MM.1S (cell line): ENCODE measurements at regions not wholly inside any gene's neighbourhood (a gene's known extent, or its start where the extent isn't known, plus 50 kb on each side); places are given as distances from the start of the nearest gene placed in this dataset.

ENCODE experiments used
- CTCF ChIP-seq: fragments of 300-600 bp; sonication (generic); IDR thresholded peaks from 2 replicates; pipeline ENCODE4 v1.5.1; 2016; ENCODE audit warnings: antibody characterized with exemption, low read length, mixed read lengths
- EZH2 ChIP-seq: fragments of 300-600 bp; sonication (generic); optimal IDR thresholded peaks from 2 replicates; pipeline ENCODE3; 2017; ENCODE audit warnings: low read depth, mild to moderate bottlenecking, antibody characterized with exemption, low read length, mixed read lengths
- EZH2phosphoT487 ChIP-seq: fragments of 300-600 bp; sonication (generic); IDR thresholded peaks from 2 replicates; pipeline ENCODE4 v1.6.1; 2018; ENCODE audit warnings: antibody characterized with exemption, low read length

GRCh38 chr7:24444666-24445440, 128.4 kb upstream of the PALS2 start:
- no peak for TF ChIP-seq EZH2
- no peak for TF ChIP-seq CTCF
- no peak for TF ChIP-seq EZH2phosphoT487
